ENCODE measurements at regions not wholly inside any gene's neighbourhood (a gene's known extent, or its start where the extent isn't known, plus 50 kb on each side); places are given as distances from the start of the nearest gene placed in this dataset.

DNA sequence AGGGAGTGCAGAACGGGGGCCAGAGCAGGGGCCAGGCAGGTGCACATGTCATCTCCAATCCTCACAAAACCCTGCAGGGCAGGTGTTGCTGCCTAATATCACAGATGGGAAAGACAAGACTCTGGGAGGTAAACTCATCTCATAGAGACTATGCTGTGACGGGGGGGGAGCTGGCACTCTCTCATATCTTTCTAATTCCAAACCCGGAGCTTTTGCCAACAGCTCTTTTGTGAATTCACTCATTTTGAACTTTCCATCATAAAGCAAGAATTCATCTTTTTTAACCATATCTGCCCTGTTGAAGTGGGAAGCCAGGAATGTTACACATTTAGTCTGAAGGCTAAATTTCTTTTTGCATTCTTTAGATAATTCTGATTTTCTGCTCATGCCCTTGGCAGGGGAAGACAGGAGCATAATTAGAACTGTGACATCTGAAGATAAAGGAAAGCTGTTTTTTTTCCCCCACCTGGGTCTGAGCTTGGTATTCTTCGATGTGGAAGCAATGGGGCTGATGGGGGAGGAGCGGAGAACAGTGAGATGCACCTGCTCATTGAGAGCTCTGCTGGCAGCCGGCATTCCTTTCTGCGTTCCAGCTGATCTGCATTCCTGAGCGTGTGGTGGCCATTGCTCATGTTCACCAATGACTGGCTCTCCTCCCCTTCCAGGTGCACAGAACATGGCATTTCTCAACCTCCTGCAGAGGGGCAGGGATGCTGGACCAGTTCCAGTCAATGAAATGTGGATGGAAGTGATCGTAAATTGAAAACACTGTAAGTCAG lies 159.2 kb downstream of the NSG2 start:
- Mint-ChIP-seq H3K4me1 (ENCODE audit: unreplicated experiment) (peaks cover 4% of the 10 kb centered on the region), H3K27ac (ENCODE audit: unreplicated experiment) (no peak overlapping the region), H3K4me3 (ENCODE audit: unreplicated experiment) (no peak overlapping the region), H3K27me3 (ENCODE audit: unreplicated experiment) (peaks cover 3% of the 10 kb centered on the region), H3K36me3 (ENCODE audit: low read depth, unreplicated experiment) (no peaks in the 10 kb centered on the region), H3K9me3 (ENCODE audit: unreplicated experiment) (no peaks in the 10 kb centered on the region)
- DNase-seq (ENCODE audit: low spot score): no peak
- TF ChIP-seq, protein P1, sequence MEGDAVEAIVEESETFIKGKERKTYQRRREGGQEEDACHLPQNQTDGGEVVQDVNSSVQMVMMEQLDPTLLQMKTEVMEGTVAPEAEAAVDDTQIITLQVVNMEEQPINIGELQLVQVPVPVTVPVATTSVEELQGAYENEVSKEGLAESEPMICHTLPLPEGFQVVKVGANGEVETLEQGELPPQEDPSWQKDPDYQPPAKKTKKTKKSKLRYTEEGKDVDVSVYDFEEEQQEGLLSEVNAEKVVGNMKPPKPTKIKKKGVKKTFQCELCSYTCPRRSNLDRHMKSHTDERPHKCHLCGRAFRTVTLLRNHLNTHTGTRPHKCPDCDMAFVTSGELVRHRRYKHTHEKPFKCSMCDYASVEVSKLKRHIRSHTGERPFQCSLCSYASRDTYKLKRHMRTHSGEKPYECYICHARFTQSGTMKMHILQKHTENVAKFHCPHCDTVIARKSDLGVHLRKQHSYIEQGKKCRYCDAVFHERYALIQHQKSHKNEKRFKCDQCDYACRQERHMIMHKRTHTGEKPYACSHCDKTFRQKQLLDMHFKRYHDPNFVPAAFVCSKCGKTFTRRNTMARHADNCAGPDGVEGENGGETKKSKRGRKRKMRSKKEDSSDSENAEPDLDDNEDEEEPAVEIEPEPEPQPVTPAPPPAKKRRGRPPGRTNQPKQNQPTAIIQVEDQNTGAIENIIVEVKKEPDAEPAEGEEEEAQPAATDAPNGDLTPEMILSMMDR (IDR thresholded peaks at IDR 0.05; ENCODE audit: unreplicated experiment): no peak

- Mint-ChIP-seq H3K36me3 (ENCODE audit: low read depth, unreplicated experiment) (no peaks in the 10 kb centered on the region), H3K4me3 (ENCODE audit: unreplicated experiment) (no peak overlapping the region), H3K9me3 (ENCODE audit: unreplicated experiment) (no peaks in the 10 kb centered on the region), H3K4me1 (ENCODE audit: unreplicated experiment) (peaks cover 4% of the 10 kb centered on the region), H3K27ac (ENCODE audit: unreplicated experiment) (no peak overlapping the region), H3K27me3 (ENCODE audit: unreplicated experiment) (peaks cover 3% of the 10 kb centered on the region)
- TF ChIP-seq, protein P1 (IDR thresholded peaks at IDR 0.05; ENCODE audit: unreplicated experiment): no peak
- DNase-seq (ENCODE audit: low spot score): no peak
Measured at GRCh38 chr5:174205939-174206338, 160.4 kb downstream of the NSG2 start.

GRCh38 chr5:174210596-174211276 lies 165.2 kb downstream of the NSG2 start:
- Mint-ChIP-seq H3K27me3 (ENCODE audit: unreplicated experiment) (no peaks in the 10 kb centered on the region), H3K4me1 (ENCODE audit: unreplicated experiment) (peaks cover 3% of the 10 kb centered on the region)

GRCh38 chr5:174211277-174211626 lies 165.7 kb downstream of the NSG2 start:
- Mint-ChIP-seq H3K9me3 (ENCODE audit: unreplicated experiment) (no peaks in the 10 kb centered on the region), H3K4me1 (ENCODE audit: unreplicated experiment) (peaks cover 3% of the 10 kb centered on the region), H3K4me3 (ENCODE audit: unreplicated experiment) (no peak overlapping the region), H3K27me3 (ENCODE audit: unreplicated experiment) (no peaks in the 10 kb centered on the region), H3K36me3 (ENCODE audit: low read depth, unreplicated experiment) (no peaks in the 10 kb centered on the region), H3K27ac (ENCODE audit: unreplicated experiment) (no peak overlapping the region)
- no peak for DNase-seq (ENCODE audit: low spot score)
- TF ChIP-seq, protein P1 (IDR thresholded peaks at IDR 0.05; ENCODE audit: unreplicated experiment): no peak

More at GRCh38 chr5:174210596-174211276, 165.2 kb downstream of the NSG2 start:
- no peak for DNase-seq (ENCODE audit: low spot score)
- H3K9me3 Mint-ChIP-seq (ENCODE audit: unreplicated experiment): no peaks in the 10 kb centered on the region
- no peaks in the 10 kb centered on the region for H3K36me3 Mint-ChIP-seq (ENCODE audit: low read depth, unreplicated experiment)
- TF ChIP-seq, protein P1 (IDR thresholded peaks at IDR 0.05; ENCODE audit: unreplicated experiment): no peak
- H3K27ac Mint-ChIP-seq (ENCODE audit: unreplicated experiment): no peak overlapping the region
- H3K4me3 Mint-ChIP-seq (ENCODE audit: unreplicated experiment): no peak overlapping the region

GRCh38 chr5:174217527-174217926 lies 172.0 kb downstream of the NSG2 start:
- no peaks in the 10 kb centered on the region for H3K36me3 Mint-ChIP-seq (ENCODE audit: low read depth, unreplicated experiment)

More at GRCh38 chr5:174217527-174217926, 172.0 kb downstream of the NSG2 start:
- TF ChIP-seq, protein P1 (IDR thresholded peaks at IDR 0.05; ENCODE audit: unreplicated experiment): no peak
- no peaks in the 10 kb centered on the region for H3K9me3 Mint-ChIP-seq (ENCODE audit: unreplicated experiment)
- H3K4me1 Mint-ChIP-seq (ENCODE audit: unreplicated experiment): peaks cover 3% of the 10 kb centered on the region
- no peak overlapping the region for H3K27ac Mint-ChIP-seq (ENCODE audit: unreplicated experiment)
- peaks cover 2% of the 10 kb centered on the region for H3K27me3 Mint-ChIP-seq (ENCODE audit: unreplicated experiment)
- DNase-seq (ENCODE audit: low spot score): no peak
- H3K4me3 Mint-ChIP-seq (ENCODE audit: unreplicated experiment): no peak overlapping the region
